ENCODE measurements at regions not wholly inside any gene's neighbourhood (a gene's known extent, or its start where the extent isn't known, plus 50 kb on each side); places are given as distances from the start of the nearest gene placed in this dataset.
"Not testable (repeated sequence)": the region's sequence is repeated elsewhere in the genome, so short reads cannot be mapped to it uniquely, and the experiment has no call there.

GRCh38 chr2:111500536-111501062 lies 379.9 kb downstream of the BCL2L11 start:
- TF ChIP-seq CTCF (IDR thresholded peaks at IDR 0.05; ENCODE audit: borderline replicate concordance, extremely low read depth, low read length, poor library complexity, severe bottlenecking); EZH2 (IDR thresholded peaks at IDR 0.05; ENCODE audit: borderline replicate concordance, low read depth, low read length, severe bottlenecking): not testable (repeated sequence)
